ENCODE measurements at regions not wholly inside any gene's neighbourhood (a gene's known extent, or its start where the extent isn't known, plus 50 kb on each side); places are given as distances from the start of the nearest gene placed in this dataset.

DNA sequence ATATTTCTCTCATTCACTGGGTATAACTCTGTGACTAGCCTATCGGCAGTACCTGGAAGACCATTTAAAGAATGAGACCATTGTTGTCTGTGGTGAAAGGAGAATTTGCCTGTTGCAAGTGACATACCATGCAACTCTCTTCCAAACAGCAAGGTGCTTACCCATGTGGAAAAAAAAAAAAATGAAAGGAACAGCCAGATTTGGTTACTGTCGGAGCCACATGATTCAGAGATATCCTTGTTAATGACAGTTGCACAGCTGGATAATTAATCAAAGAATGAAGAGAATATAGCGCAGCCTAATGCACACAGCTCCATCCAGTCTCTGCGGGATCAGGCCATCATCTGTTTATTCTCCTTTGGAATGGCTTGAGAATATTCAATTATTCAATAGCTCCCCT lies 141.8 kb downstream of the HRH4 start:
- in situ Hi-C loops (cut with HindIII; ENCODE audit: low pct_ligation_motif_present, low sequenced_read_pairs): no loop called here

DNA sequence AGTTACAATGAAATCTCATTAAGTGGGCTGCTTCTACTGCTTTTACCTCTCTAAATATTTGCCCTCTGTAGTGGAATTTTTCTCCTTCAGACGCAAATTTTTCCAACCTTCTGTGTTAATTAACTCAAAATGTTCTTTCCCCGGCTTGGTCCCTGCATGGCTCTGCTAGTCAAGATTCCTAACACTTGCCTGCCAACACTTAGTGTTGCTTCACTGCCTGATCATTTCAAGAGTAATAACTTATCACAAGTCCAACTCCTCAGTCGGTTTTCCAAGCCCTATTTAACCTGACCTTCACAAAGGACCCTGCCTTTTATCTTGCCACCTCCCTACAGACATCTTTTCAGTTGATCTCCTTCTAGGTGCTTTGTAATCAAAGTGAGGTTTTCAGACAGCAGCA lies 142.7 kb downstream of the HRH4 start:
- no peak for DNase-seq
- no peaks in the 10 kb centered on the region for H3K36me3 ChIP-seq (replicated peaks)
- in situ Hi-C loops (cut with HindIII; ENCODE audit: low pct_ligation_motif_present, low sequenced_read_pairs): no loop called here
- no peak overlapping the region for H3K4me3 ChIP-seq (ENCODE audit: low read depth, low read length)
- no peak overlapping the region for H3K27ac ChIP-seq
- no peak for TF ChIP-seq CTCF (IDR thresholded peaks at IDR 0.05; ENCODE audit: low read depth, low read length, missing control alignments)
- H3K27me3 ChIP-seq (replicated peaks): no peaks in the 10 kb centered on the region

More for the DNA sequence above, 141.8 kb downstream of the HRH4 start:
- no peak for DNase-seq
- TF ChIP-seq CTCF (IDR thresholded peaks at IDR 0.05; ENCODE audit: low read depth, low read length, missing control alignments): no peak
- Histone ChIP-seq H3K27ac (no peak overlapping the region), H3K27me3 (replicated peaks) (no peaks in the 10 kb centered on the region), H3K4me3 (ENCODE audit: low read depth, low read length) (no peak overlapping the region), H3K36me3 (replicated peaks) (no peaks in the 10 kb centered on the region)

DNA sequence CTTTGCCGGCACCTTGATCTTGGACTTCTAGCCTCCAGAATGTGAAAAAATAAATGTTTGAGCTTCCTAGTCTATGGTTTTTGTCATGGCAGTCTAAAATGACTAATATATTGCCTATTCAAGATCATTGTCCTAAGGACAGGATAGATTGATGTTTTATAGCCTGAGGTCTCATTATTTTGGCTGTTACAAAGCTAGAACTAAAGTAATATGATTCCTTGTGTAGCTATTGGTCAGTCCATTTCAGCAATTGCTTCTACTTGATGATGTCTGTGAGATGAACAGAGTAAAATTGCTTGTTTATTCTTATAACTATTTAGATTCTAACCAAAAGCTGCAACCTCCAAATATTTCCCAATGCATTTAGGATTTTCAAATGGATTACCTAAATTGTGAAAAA lies 145.0 kb downstream of the HRH4 start:
- Histone ChIP-seq H3K27me3 (replicated peaks) (no peaks in the 10 kb centered on the region), H3K4me3 (ENCODE audit: low read depth, low read length) (no peak overlapping the region), H3K36me3 (replicated peaks) (no peaks in the 10 kb centered on the region), H3K27ac (no peak overlapping the region)
- no peak for DNase-seq
- in situ Hi-C loops (cut with HindIII; ENCODE audit: low pct_ligation_motif_present, low sequenced_read_pairs): no loop called here
- TF ChIP-seq CTCF (IDR thresholded peaks at IDR 0.05; ENCODE audit: low read depth, low read length, missing control alignments): no peak

DNA sequence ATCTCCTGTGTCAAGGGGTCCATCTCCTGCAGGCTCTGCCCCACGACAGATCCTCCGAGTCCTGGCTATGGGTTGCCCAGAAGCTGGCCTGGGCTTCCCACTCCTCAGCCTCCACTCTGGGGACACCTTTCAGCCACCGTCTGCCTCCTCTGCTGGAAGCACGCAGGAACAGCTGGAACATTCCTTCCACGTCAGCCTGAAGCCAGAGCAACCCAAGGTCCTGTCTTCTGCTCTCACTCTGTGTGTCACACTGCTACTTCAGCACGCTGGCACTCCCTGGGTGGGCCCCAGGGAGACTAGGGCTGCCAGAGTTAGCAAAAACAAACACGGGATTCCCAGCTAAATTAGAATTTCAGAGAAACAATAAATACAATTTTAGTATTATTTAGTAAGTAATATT lies 148.8 kb downstream of the HRH4 start:
- no peak for DNase-seq
- Histone ChIP-seq H3K27me3 (replicated peaks) (no peaks in the 10 kb centered on the region), H3K4me3 (ENCODE audit: low read depth, low read length) (no peak overlapping the region), H3K36me3 (replicated peaks) (no peaks in the 10 kb centered on the region), H3K27ac (no peak overlapping the region)
- in situ Hi-C loops (cut with HindIII; ENCODE audit: low pct_ligation_motif_present, low sequenced_read_pairs): no loop called here
- TF ChIP-seq CTCF (IDR thresholded peaks at IDR 0.05; ENCODE audit: low read depth, low read length, missing control alignments): no peak

GRCh38 chr18:24611075-24611474 lies 150.6 kb downstream of the HRH4 start:
- H3K36me3 ChIP-seq (replicated peaks): no peaks in the 10 kb centered on the region
- H3K4me3 ChIP-seq (ENCODE audit: low read depth, low read length): no peak overlapping the region
- H3K27ac ChIP-seq: no peak overlapping the region
- no peak for TF ChIP-seq CTCF (IDR thresholded peaks at IDR 0.05; ENCODE audit: low read depth, low read length, missing control alignments)
- in situ Hi-C loops (cut with HindIII; ENCODE audit: low pct_ligation_motif_present, low sequenced_read_pairs): no loop called here
- no peaks in the 10 kb centered on the region for H3K27me3 ChIP-seq (replicated peaks)
- DNase-seq: no peak

GRCh38 chr18:24613896-24614640 lies 153.6 kb downstream of the HRH4 start:
- in situ Hi-C loops (cut with HindIII; ENCODE audit: low pct_ligation_motif_present, low sequenced_read_pairs): no loop called here
- no peak for DNase-seq
- no peak for TF ChIP-seq CTCF (IDR thresholded peaks at IDR 0.05; ENCODE audit: low read depth, low read length, missing control alignments)
- no peaks in the 10 kb centered on the region for H3K36me3 ChIP-seq (replicated peaks)
- no peak overlapping the region for H3K27ac ChIP-seq
- H3K4me3 ChIP-seq (ENCODE audit: low read depth, low read length): no peak overlapping the region
- H3K27me3 ChIP-seq (replicated peaks): no peaks in the 10 kb centered on the region

Measured in brain microvascular endothelial cell (primary cell).